ENCODE measurements at regions not wholly inside any gene's neighbourhood (a gene's known extent, or its start where the extent isn't known, plus 50 kb on each side); places are given as distances from the start of the nearest gene placed in this dataset.

DNA sequence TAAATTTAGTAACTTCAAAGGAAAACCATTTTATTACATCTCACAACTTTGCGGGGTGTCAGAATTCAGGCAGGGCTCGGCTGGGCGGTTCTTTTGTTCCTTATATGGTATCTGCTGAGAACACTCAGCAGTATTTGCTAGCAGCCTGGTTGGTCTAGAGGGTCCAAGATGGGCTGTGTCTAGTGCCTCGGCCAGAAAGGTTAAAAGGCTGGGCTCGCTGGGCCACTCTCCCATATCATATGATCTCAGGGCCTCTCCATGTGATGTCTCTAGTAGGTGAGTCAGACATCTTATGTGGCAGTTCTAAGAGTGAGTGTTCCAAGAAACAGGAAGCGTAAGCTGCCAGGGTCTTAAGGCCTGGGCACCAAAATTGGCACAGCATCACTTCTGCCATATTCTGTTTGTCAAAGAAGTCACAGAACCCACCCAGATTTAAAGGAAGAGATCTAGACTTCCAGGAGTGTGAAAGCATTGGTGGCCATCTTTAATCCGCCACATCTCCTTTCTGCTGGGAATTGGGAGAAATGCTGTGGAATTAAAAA, 100.9 kb upstream of the ATP6AP2 start:
- H3K4me3 ChIP-seq (ENCODE audit: low read depth, low read length), result no peak overlapping the region
- no peak for TF ChIP-seq CTCF (IDR thresholded peaks at IDR 0.05; ENCODE audit: control insufficient read depth, extremely low read depth, insufficient read depth)
- no peak for DNase-seq (ENCODE audit: low read depth)

- TF ChIP-seq CTCF (IDR thresholded peaks at IDR 0.05; ENCODE audit: control insufficient read depth, extremely low read depth, insufficient read depth), result no peak
- DNase-seq (ENCODE audit: low read depth), result no peak
- H3K4me3 ChIP-seq (ENCODE audit: low read depth, low read length), result no peak overlapping the region
Observed at GRCh38 chrX:40478474-40479065, 102.2 kb upstream of the ATP6AP2 start.

DNA sequence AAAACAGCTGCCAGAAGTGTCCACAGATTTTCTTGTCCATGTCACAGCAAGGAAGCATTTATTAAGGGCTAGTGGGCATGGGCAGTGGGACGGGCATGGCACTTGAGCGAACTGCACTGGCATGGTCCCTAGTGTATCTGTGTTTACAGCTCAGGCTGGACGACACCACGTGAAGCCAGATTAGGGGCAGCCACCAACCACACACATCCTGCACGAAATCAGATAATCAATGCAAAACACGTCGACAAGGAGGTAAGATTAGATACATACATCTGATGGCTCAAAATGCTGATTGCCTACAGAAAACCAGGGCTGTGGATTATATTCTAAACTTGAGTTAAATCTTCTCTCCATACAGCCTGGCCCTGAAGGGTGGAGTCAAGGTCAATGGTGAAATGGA, 103.8 kb upstream of the ATP6AP2 start:
- no peak overlapping the region for H3K4me3 ChIP-seq (ENCODE audit: low read depth, low read length)
- no peak for DNase-seq (ENCODE audit: low read depth)
- no peak for TF ChIP-seq CTCF (IDR thresholded peaks at IDR 0.05; ENCODE audit: control insufficient read depth, extremely low read depth, insufficient read depth)

GRCh38 chrX:40474645-40475044, 106.1 kb upstream of the ATP6AP2 start:
- no peak overlapping the region for H3K4me3 ChIP-seq (ENCODE audit: low read depth, low read length)
- DNase-seq (ENCODE audit: low read depth), result no peak
- no peak for TF ChIP-seq CTCF (IDR thresholded peaks at IDR 0.05; ENCODE audit: control insufficient read depth, extremely low read depth, insufficient read depth)

- H3K4me3 ChIP-seq (ENCODE audit: low read depth, low read length), result no peak overlapping the region
- no peak for TF ChIP-seq CTCF (IDR thresholded peaks at IDR 0.05; ENCODE audit: control insufficient read depth, extremely low read depth, insufficient read depth)
- no peak for DNase-seq (ENCODE audit: low read depth)
Observed at GRCh38 chrX:40474205-40474626, 106.6 kb upstream of the ATP6AP2 start.

- no peak overlapping the region for H3K4me3 ChIP-seq (ENCODE audit: low read depth, low read length)
- no peak for TF ChIP-seq CTCF (IDR thresholded peaks at IDR 0.05; ENCODE audit: control insufficient read depth, extremely low read depth, insufficient read depth)
- DNase-seq (ENCODE audit: low read depth), result no peak
Observed at GRCh38 chrX:40473460-40474204, 107.1 kb upstream of the ATP6AP2 start.
